Loucy (cell line): ENCODE measurements at regions not wholly inside any gene's neighbourhood (a gene's known extent, or its start where the extent isn't known, plus 50 kb on each side); places are given as distances from the start of the nearest gene placed in this dataset.

Source experiments
- H2AFZ ChIP-seq: fragments of 200-600 bp; sonication (generic); 2 replicates; pipeline ENCODE4 v1.6.0; 2016; ENCODE audit warnings: antibody characterized with exemption, mild to moderate bottlenecking, low read length, moderate library complexity
- H3F3A ChIP-seq: fragments of 200-600 bp; 2 replicates; pipeline ENCODE4 v1.6.0; 2016; ENCODE audit warnings: antibody characterized with exemption, low read depth, mild to moderate bottlenecking
- H3K27me3 ChIP-seq: fragments of 200-600 bp; sonication (generic); 2 replicates; pipeline ENCODE4 v1.6.1; 2014; ENCODE audit warnings: low read length, mild to moderate bottlenecking; ENCODE audit not compliant: insufficient read depth, poor library complexity, severe bottlenecking
- H3K36me3 ChIP-seq: fragments of 200-600 bp; sonication (generic); 2 replicates; pipeline ENCODE4 v1.6.1; 2016; ENCODE audit warnings: low read length; ENCODE audit not compliant: insufficient read depth
- H3K4me1 ChIP-seq: fragments of 200-600 bp; sonication (generic); 2 replicates; pipeline ENCODE4 v1.5.1; 2014; ENCODE audit warnings: low read length, mild to moderate bottlenecking; ENCODE audit not compliant: insufficient read depth, poor library complexity, severe bottlenecking
- H3K4me2 ChIP-seq: fragments of 200-600 bp; sonication (generic); 2 replicates; pipeline ENCODE4 v1.6.0; 2014; ENCODE audit warnings: antibody characterized with exemption, low read length, low read depth, mild to moderate bottlenecking; ENCODE audit not compliant: poor library complexity, severe bottlenecking
- H3K4me3 ChIP-seq: fragments of 200-600 bp; sonication (generic); 2 replicates; pipeline ENCODE4 v1.5.1; 2014; ENCODE audit warnings: low read length, mild to moderate bottlenecking, mixed read lengths; ENCODE audit not compliant: poor library complexity, severe bottlenecking
- H3K79me2 ChIP-seq: fragments of 200-600 bp; sonication (generic); 2 replicates; pipeline ENCODE4 v1.6.1; 2014; ENCODE audit warnings: low read length; ENCODE audit not compliant: insufficient read depth
- H3K9ac ChIP-seq: fragments of 200-600 bp; sonication (generic); 2 replicates; pipeline ENCODE4 v1.6.0; 2014; ENCODE audit warnings: mild to moderate bottlenecking, low read depth, low read length, moderate library complexity; ENCODE audit not compliant: poor library complexity, severe bottlenecking
- H3K9me2 ChIP-seq: fragments of 200-600 bp; sonication (generic); replicated peaks from 2 replicates; pipeline ENCODE4 v1.6.1; 2016; ENCODE audit warnings: low read depth, low read length, mixed read lengths
- H3K9me3 ChIP-seq: fragments of 200-600 bp; sonication (generic); 2 replicates; pipeline ENCODE4 v1.6.1; 2014; ENCODE audit warnings: mild to moderate bottlenecking, antibody characterized with exemption, low read length, low read depth; ENCODE audit not compliant: insufficient read depth
- H4K20me1 ChIP-seq: fragments of 200-600 bp; sonication (generic); 2 replicates; pipeline ENCODE4 v1.6.0; 2014; ENCODE audit warnings: antibody characterized with exemption, low read length, mild to moderate bottlenecking; ENCODE audit not compliant: insufficient read depth, poor library complexity, severe bottlenecking
- CTCF ChIP-seq: fragments of 200-600 bp; sonication (generic); conservative IDR thresholded peaks from 2 replicates; pipeline ENCODE4 v1.5.1; 2014; ENCODE audit warnings: mild to moderate bottlenecking, antibody characterized with exemption, low read length
- EZH2phosphoT487 ChIP-seq: fragments of 200-600 bp; IDR thresholded peaks from 2 replicates; pipeline ENCODE4 v1.6.1; 2018; ENCODE audit warnings: antibody characterized with exemption, mild to moderate bottlenecking, moderate library complexity, borderline replicate concordance

GRCh38 chr3:148466143-148466542, 231.6 kb upstream of the AGTR1 start:
- no peaks in the 10 kb centered on the region for H3K79me2 ChIP-seq
- no peaks in the 10 kb centered on the region for H3K9me3 ChIP-seq
- H3K9me2 ChIP-seq: no peaks in the 10 kb centered on the region
- no peak overlapping the region for H3K9ac ChIP-seq
- H2AFZ ChIP-seq: peak overlapping the region; percentile 61
- no peak overlapping the region for H3K4me3 ChIP-seq
- TF ChIP-seq EZH2phosphoT487 (no peak), CTCF (no peak)
- H3K27me3 ChIP-seq: no peaks in the 10 kb centered on the region
- H3K36me3 ChIP-seq: no peaks in the 10 kb centered on the region
- peak overlapping the region; percentile 49 for H3K4me2 ChIP-seq
- peaks cover 12% of the 10 kb centered on the region for H3K4me1 ChIP-seq
- H4K20me1 ChIP-seq: no peaks in the 10 kb centered on the region
- H3F3A ChIP-seq: no peaks in the 10 kb centered on the region

GRCh38 chr3:148466980-148467740, 230.5 kb upstream of the AGTR1 start:
- Histone ChIP-seq H3K36me3 (no peaks in the 10 kb centered on the region), H3K4me3 (no peak overlapping the region), H4K20me1 (no peaks in the 10 kb centered on the region), H3K27me3 (no peaks in the 10 kb centered on the region), H3K4me1 (peaks cover 12% of the 10 kb centered on the region), H3K4me2 (no peak overlapping the region), H3K79me2 (no peaks in the 10 kb centered on the region), H3F3A (no peaks in the 10 kb centered on the region), H3K9me3 (no peaks in the 10 kb centered on the region), H2AFZ (no peak overlapping the region), H3K9me2 (no peaks in the 10 kb centered on the region), H3K9ac (no peak overlapping the region)
- no peak for TF ChIP-seq EZH2phosphoT487
- TF ChIP-seq CTCF: no peak

- Histone ChIP-seq H3K9ac (no peak overlapping the region), H3K9me3 (no peaks in the 10 kb centered on the region), H3K27me3 (no peaks in the 10 kb centered on the region), H3K4me2 (no peak overlapping the region), H2AFZ (no peak overlapping the region), H3K36me3 (no peaks in the 10 kb centered on the region), H4K20me1 (no peaks in the 10 kb centered on the region), H3F3A (no peaks in the 10 kb centered on the region), H3K4me3 (no peak overlapping the region), H3K4me1 (no peaks in the 10 kb centered on the region), H3K79me2 (no peaks in the 10 kb centered on the region), H3K9me2 (no peaks in the 10 kb centered on the region)
- TF ChIP-seq EZH2phosphoT487: no peak
- TF ChIP-seq CTCF: no peak
Observed at GRCh38 chr3:148477375-148477774, 220.3 kb upstream of the AGTR1 start.
